ENCODE measurements at regions not wholly inside any gene's neighbourhood (a gene's known extent, or its start where the extent isn't known, plus 50 kb on each side); places are given as distances from the start of the nearest gene placed in this dataset.

DNA sequence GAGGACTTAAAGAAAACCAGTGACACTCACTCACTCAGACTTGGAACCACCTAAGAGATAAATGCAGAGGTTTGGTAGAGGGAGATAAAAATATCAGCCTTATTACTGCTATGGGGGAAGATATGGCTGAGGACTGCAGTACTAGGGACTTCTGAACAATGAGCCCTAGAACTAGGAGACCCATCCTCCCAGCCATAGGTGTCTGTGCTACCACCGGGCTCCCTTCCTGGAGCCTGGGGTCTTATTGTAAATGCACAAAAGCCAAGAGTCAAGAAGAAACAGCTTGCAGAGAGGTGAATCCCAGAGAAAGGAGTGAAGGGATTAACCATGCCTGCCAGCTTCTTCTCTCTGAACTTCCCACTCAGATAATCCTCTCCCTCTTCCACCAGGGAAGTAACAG is 108.3 kb upstream of the AKR1E2 start:
- CTCF ChIA-PET, result interaction anchor here (1.1 kb wide), 1 partner anchor 49 kb away, joined by 3 read pairs; no protein-coding TSS in a partner anchor
- Mint-ChIP-seq H3K4me1 (no peaks in the 10 kb centered on the region), H3K27ac (no peak overlapping the region), H3K4me3 (no peak overlapping the region), H3K9me3 (ENCODE audit: insufficient read depth) (no peaks in the 10 kb centered on the region), H3K27me3 (peaks cover 6% of the 10 kb centered on the region)
- peaks cover 0 to 1% (median 0%) of the 10 kb centered on the region in 3 donors for H3K9me3 ChIP-seq (ENCODE audit: control extremely low read depth in 1 of 3, control insufficient read depth in 2 of 3, insufficient read depth in 1 of 3, low read length in 2 of 3)
- H3K27me3 ChIP-seq (replicated peaks in 1 of 4; ENCODE audit: control extremely low read depth in 1 of 4, control insufficient read depth in 3 of 4, insufficient read depth in 4 of 4, low read length in 3 of 4), result no peaks in the 10 kb centered on the region
- intact Hi-C loops (cut with micrococcal nuclease), result no loop called here
- no peaks in the 10 kb centered on the region for H4K20me1 ChIP-seq (ENCODE audit: control insufficient read depth, insufficient read depth, low read length, poor library complexity, severe bottlenecking)
- WGBS (ENCODE audit: insufficient coverage), result no CpG with 5 or more reads among the region's 1 CpG
- ATAC-seq (ENCODE audit: low read depth), result no peak
- H3K27ac ChIP-seq (ENCODE audit: low read length in 2 of 2), result no peak overlapping the region
- TF ChIP-seq, protein P1, sequence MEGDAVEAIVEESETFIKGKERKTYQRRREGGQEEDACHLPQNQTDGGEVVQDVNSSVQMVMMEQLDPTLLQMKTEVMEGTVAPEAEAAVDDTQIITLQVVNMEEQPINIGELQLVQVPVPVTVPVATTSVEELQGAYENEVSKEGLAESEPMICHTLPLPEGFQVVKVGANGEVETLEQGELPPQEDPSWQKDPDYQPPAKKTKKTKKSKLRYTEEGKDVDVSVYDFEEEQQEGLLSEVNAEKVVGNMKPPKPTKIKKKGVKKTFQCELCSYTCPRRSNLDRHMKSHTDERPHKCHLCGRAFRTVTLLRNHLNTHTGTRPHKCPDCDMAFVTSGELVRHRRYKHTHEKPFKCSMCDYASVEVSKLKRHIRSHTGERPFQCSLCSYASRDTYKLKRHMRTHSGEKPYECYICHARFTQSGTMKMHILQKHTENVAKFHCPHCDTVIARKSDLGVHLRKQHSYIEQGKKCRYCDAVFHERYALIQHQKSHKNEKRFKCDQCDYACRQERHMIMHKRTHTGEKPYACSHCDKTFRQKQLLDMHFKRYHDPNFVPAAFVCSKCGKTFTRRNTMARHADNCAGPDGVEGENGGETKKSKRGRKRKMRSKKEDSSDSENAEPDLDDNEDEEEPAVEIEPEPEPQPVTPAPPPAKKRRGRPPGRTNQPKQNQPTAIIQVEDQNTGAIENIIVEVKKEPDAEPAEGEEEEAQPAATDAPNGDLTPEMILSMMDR (IDR thresholded peaks at IDR 0.05), result no peak
- no peak for TF ChIP-seq EZH2 (IDR thresholded peaks at IDR 0.05; ENCODE audit: borderline replicate concordance, insufficient read depth, low read depth, low read length, poor library complexity, severe bottlenecking)
- no peak overlapping the region for H3K4me2 ChIP-seq (replicated peaks; ENCODE audit: low read depth, low read length, poor library complexity, severe bottlenecking)
- H3K4me1 ChIP-seq (ENCODE audit: control insufficient read depth in 2 of 2, insufficient read depth in 2 of 2, low read length in 2 of 2), result no peaks in the 10 kb centered on the region
- no peak overlapping the region for H2AFZ ChIP-seq (ENCODE audit: insufficient read depth, low read depth, low read length, poor library complexity, severe bottlenecking)
- H3K36me3 ChIP-seq (replicated peaks in 1 of 2; ENCODE audit: control extremely low read depth in 1 of 2, control insufficient read depth in 1 of 2, extremely low read depth in 1 of 2, insufficient read depth in 2 of 2, low read length in 1 of 2), result no peaks in the 10 kb centered on the region
- no peak overlapping the region for H3K9ac ChIP-seq (ENCODE audit: low read length)
- no peak for DNase-seq
- H3K4me3 ChIP-seq (ENCODE audit: control extremely low read depth in 1 of 5, extremely low read depth in 1 of 5, insufficient read depth in 1 of 5, low read depth in 2 of 5, low read length in 4 of 5), result no peak overlapping the region
- H3K79me2 ChIP-seq (ENCODE audit: control insufficient read depth, insufficient read depth, low read length), result no peaks in the 10 kb centered on the region
- POLR2A ChIA-PET, result no interaction called here

DNA sequence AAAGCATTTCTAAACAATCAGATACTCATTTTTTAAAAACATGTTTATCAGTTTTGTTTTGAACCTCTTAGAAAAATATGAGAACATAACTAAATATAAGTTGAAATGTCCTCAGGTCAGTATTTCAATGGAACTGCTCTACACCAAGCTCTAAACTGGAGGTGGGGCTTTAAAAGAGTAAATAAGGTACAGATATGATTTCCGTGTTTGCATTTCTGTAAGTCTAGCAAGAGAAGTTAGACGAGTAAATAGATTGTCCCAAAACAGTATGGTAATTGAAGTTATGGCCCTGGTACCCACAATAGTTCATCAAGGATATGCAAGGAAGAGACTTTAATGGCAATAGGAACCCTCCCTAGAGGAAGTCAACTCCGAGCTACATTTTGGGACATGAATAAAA is 115.1 kb upstream of the AKR1E2 start:
- TF ChIP-seq, protein P1 (IDR thresholded peaks at IDR 0.05), result no peak
- no peak for TF ChIP-seq EZH2 (IDR thresholded peaks at IDR 0.05; ENCODE audit: borderline replicate concordance, insufficient read depth, low read depth, low read length, poor library complexity, severe bottlenecking)
- DNase-seq, result no peak
- H3K4me3 ChIP-seq (ENCODE audit: control extremely low read depth in 1 of 5, extremely low read depth in 1 of 5, insufficient read depth in 1 of 5, low read depth in 2 of 5, low read length in 4 of 5), result no peak overlapping the region
- Mint-ChIP-seq H3K27me3 (peaks cover 11% of the 10 kb centered on the region), H3K9me3 (ENCODE audit: insufficient read depth) (no peaks in the 10 kb centered on the region), H3K4me1 (no peaks in the 10 kb centered on the region), H3K4me3 (no peak overlapping the region), H3K27ac (no peak overlapping the region)
- ChIA-PET POLR2A (no interaction called here), CTCF (no interaction called here)
- H3K36me3 ChIP-seq (replicated peaks in 1 of 2; ENCODE audit: control extremely low read depth in 1 of 2, control insufficient read depth in 1 of 2, extremely low read depth in 1 of 2, insufficient read depth in 2 of 2, low read length in 1 of 2), result no peaks in the 10 kb centered on the region
- no peaks in the 10 kb centered on the region for H4K20me1 ChIP-seq (ENCODE audit: control insufficient read depth, insufficient read depth, low read length, poor library complexity, severe bottlenecking)
- H3K27me3 ChIP-seq (replicated peaks in 1 of 4; ENCODE audit: control extremely low read depth in 1 of 4, control insufficient read depth in 3 of 4, insufficient read depth in 4 of 4, low read length in 3 of 4), result peaks cover 0 to 3% (median 0%) of the 10 kb centered on the region in 4 experiments
- no peak overlapping the region for H3K27ac ChIP-seq (ENCODE audit: low read length in 2 of 2)
- H3K4me2 ChIP-seq (replicated peaks; ENCODE audit: low read depth, low read length, poor library complexity, severe bottlenecking), result no peak overlapping the region
- no peak for ATAC-seq (ENCODE audit: low read depth)
- intact Hi-C loops (cut with micrococcal nuclease), result no loop called here
- no peak overlapping the region for H2AFZ ChIP-seq (ENCODE audit: insufficient read depth, low read depth, low read length, poor library complexity, severe bottlenecking)
- H3K9me3 ChIP-seq (ENCODE audit: control extremely low read depth in 1 of 3, control insufficient read depth in 2 of 3, insufficient read depth in 1 of 3, low read length in 2 of 3), result no peaks in the 10 kb centered on the region
- H3K79me2 ChIP-seq (ENCODE audit: control insufficient read depth, insufficient read depth, low read length), result no peaks in the 10 kb centered on the region
- no peaks in the 10 kb centered on the region for H3K4me1 ChIP-seq (ENCODE audit: control insufficient read depth in 2 of 2, insufficient read depth in 2 of 2, low read length in 2 of 2)
- no CpG with 5 or more reads among the region's 3 CpGs for WGBS (ENCODE audit: insufficient coverage)
- no peak overlapping the region for H3K9ac ChIP-seq (ENCODE audit: low read length)

Measured in B cell (primary cell).